ENCODE measurements at regions not wholly inside any gene's neighbourhood (a gene's known extent, or its start where the extent isn't known, plus 50 kb on each side); places are given as distances from the start of the nearest gene placed in this dataset.
A peak's percentile ranks its signal among the peaks of the same experiment; 100 is the strongest.

- no peak for DNase-seq
These were observed 631.7 kb downstream of the IGSF11 start for GRCh38 chr3:118402971-118403370.

DNA sequence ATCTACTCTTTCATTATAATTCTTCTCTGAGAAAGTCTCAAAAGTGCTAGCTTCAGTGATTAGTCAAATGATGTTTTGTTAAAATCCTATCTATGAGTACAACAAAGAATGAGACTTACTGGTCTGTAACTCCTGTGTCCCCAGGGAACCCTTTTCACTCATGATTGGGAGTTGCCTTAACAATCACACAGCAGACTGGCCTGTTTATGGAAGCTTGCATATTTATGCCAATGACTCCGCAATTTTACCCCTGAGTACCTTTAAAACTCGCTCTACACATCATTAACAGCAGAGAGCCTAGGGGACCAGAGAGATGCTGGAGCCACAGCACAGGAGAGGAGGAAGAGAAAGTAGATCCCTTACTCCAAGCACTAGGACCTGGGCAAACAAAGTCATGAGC is 628.1 kb downstream of the IGSF11 start:
- DNase-seq: peak; percentile 0

DNA sequence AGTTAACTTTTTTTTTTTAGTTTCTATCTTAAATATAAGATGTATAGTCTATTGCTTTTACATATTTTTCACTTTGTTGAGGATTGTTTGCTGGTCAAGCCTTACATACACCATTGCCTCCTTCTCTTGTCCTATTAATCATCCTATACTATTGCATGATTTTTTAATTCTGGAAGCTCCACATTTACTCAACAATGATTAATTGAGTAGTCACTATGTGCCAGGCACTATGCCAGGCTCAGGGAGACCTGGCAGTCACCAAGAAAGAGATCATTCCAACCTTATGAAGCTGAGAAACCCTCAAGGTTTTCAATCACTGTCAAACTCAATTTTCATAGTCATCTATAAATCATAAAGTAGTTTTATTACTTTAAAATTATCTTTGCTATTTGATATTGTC is 626.2 kb downstream of the IGSF11 start:
- DNase-seq: no peak

- no peak for DNase-seq
These were observed 622.1 kb downstream of the IGSF11 start for GRCh38 chr3:118412503-118412902.

GRCh38 chr3:118425272-118425837 is 609.3 kb downstream of the IGSF11 start:
- DNase-seq: no peak

- DNase-seq: no peak
These were observed 600.8 kb downstream of the IGSF11 start for GRCh38 chr3:118433825-118434224.

DNA sequence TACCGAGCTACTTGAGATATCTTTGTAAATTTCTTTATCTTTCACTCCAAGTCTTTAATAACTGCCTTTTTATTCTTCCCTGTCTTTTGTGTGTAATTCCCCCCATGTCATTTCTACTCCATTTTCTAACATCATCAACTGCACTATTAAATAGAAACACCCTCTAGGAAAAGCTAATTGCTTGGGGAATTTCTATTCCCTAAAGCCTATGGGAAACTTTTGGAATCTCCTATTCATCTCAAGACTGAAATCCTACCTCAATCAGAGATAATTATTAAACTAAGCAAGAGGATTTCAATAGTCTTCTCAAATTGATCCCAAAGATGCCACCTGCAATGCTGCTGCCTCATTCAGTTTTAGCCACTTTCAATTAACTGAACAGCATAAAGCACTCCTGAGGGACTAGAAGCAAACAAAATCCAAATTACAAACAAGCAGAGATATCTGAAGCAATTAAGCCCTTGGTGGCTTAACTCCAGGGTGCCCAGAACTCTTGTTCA is 598.7 kb downstream of the IGSF11 start:
- no peak for DNase-seq

DNA sequence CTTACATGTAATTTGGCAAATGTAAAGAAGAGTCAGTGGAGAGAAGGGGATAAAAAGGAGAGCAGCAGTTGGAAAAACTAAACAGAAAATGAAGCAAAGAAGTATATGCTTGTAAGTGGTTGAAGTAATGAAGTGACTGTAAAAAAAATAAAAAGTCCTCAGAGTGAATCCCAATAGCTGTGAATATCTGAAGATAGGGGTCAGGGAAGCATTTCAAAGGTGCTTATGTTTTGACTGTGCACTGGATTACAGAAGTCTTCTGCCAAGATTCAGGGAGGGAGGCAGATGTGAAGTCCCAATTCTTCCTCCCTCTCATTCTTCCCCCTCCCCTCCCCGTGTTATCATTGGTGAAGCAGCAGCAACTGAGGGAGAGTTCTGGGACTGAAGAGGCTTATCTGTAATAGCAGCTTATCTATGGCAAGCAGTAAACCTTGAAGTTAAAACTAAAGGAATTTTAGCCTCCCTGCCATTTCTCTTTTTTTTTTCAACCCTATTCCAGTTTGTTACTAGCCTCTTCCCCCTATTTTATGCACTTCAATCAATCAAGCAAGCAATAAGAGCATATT is 597.9 kb downstream of the IGSF11 start:
- no peak for DNase-seq

- no peak for DNase-seq
These were observed 589.6 kb downstream of the IGSF11 start for GRCh38 chr3:118445036-118445435.

DNA sequence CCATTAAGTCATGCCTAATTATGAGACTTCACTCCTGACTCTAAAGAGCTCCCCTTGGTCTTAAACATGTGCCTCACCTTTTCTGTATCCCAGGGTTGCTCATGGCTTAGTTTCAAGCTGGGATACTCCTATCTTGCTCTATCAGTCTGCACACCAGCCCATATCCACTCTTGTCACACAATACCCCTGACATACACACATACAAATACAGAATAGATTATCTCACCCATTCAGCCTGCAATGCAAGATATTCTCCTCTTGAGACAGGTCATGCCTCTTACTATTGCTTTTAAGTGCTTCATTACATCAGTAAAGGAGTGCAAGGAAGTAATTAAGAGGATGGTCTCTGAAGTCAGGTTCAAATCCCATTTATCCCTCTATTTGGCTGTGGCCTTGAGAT is 587.3 kb downstream of the IGSF11 start:
- no peak for DNase-seq

DNA sequence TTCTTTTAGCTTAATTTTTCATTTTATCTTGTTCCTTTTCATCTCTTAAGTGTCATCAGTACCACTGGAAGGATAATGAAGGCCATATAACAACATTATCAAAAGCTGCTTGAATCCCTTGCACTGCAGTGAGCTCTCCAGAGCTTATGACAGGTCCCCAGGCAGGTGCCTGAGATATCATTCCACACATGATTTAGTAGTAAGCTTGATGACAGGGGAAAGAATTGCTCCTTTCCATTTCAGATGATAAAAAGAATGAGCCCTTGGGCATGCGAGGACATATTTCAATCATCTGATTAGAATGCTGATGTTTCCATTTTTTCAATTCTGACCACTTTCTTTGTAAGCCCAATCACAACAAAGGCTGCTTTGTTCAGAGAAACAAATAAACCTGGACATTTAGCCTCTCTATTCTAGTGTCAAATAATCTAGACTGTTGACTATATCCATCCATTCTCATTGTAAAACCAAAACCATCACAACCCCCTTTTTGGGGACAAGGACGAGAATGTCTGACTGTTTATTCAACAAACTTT is 567.8 kb downstream of the IGSF11 start:
- DNase-seq: no peak

DNA sequence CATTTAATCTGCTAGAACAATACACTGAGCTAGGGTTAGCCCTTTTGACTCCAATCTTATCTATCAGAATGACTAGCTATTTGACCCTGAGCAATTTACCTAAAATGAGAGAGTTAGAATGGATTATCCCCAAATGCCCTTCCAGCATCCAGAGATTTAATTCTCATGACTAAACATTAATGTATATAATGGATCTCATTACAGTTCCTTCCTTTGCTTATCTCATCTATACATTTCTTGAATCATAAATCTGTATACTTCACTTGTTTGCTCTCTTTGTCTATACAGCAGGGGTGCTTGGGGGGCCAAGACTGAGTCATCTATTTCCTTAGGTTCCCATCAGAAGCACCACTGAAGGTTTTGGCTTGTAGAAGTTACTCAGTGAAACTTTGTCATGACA is 565.8 kb downstream of the IGSF11 start:
- no peak for DNase-seq

GRCh38 chr3:118472586-118472985 is 562.1 kb downstream of the IGSF11 start:
- DNase-seq: no peak

- no peak for DNase-seq
These were observed 561.3 kb downstream of the IGSF11 start for GRCh38 chr3:118473343-118473742.

- no peak for DNase-seq
These were observed 557.6 kb downstream of the IGSF11 start for GRCh38 chr3:118476885-118477618.

GRCh38 chr3:118477768-118478167 is 556.9 kb downstream of the IGSF11 start:
- no peak for DNase-seq

DNA sequence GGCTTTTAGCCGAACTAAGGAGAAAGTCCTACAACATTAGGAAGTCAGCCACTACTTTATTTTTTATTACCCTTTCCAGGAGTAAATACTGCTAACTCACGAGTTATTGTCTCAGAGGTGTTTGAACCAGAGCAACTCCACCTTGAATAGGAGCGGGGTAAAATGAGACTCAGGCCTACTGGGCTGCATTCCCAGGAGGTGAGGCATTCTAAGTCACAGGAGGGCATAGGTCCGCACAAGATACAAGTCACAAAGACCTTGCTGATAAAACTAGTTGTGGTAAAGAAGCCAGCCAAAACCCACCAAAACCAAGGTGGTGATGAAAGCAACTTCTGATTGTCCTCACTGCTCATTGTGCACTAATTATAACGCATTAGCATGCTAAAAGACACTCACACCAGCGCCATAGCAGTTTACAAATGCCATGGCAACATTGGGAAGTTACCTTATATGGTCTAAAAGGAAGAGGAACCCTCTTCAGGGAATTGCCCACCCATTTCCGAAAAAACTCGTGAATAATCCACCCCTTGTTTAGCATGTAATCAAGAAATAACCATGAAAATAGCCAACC is 555.9 kb downstream of the IGSF11 start:
- DNase-seq: no peak

GRCh38 chr3:118479376-118479775 is 555.3 kb downstream of the IGSF11 start:
- DNase-seq: no peak

DNA sequence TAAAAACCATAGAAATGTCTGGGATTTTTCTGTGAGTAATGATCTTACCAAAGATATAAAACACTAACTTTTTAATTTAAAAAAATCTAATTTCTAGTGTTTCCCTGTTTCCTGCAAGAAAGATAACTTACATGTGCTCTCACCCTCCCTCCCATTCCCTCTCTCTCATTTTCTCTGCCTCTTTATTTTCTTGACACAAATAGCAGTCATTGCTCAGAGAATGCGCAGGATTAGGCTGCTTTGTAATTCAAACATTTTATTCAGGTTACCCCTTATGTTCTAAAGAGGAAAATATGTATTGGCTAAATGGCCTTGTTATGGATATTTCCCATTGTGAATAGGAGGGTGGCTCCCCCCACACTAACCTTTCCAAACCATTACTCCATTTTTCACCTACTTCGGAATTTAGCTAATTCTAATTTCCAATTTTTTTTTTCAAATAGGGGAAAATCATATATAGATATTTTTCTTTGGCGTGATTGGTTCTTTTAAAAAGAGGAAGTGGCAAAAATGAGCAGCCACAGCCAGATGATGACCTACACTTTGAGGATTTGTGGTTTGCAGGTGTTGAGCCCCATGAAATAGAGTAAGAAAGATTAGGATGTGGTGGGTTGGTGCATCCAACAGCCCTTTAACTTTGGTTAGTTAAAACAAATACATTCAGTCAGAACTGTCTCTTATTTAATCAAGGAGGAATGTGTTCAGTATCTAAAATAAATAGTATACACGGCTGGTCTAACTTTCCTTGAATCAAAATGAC is 554.4 kb downstream of the IGSF11 start:
- no peak for DNase-seq

- DNase-seq: no peak
These were observed 549.0 kb downstream of the IGSF11 start for GRCh38 chr3:118485693-118486092.

DNA sequence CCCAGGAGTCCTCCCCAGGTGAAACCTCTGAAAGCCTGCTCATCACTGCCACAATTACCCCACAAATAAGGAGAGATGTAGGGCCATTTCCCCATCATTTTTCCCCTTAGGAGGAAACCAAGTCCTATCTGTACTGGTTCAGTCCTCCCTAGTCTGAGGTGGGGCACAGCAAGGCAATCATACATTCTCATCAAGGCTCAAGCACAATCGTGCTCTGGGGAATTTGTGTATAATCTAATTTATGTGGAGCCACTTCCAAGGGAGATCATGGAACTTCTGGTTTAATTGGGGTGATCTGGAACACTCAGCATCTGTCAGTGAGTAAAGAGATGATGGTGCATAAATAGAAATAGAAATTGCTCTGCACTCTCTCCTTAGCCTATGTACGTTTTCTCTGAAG is 546.9 kb downstream of the IGSF11 start:
- DNase-seq: no peak

- DNase-seq: no peak
These were observed 545.9 kb downstream of the IGSF11 start for GRCh38 chr3:118488732-118489131.
